SU-DHL-6 (cell line): ENCODE measurements at regions not wholly inside any gene's neighbourhood (a gene's known extent, or its start where the extent isn't known, plus 50 kb on each side); places are given as distances from the start of the nearest gene placed in this dataset.

ENCODE experiments used
- H2AFZ ChIP-seq: fragments of 200-600 bp; sonication (generic); 2 replicates; pipeline ENCODE4 v1.6.1; 2014; ENCODE audit warnings: low read depth, mild to moderate bottlenecking, moderate library complexity, mixed read lengths, antibody characterized with exemption, low read length; ENCODE audit not compliant: severe bottlenecking
- H3F3A ChIP-seq: fragments of 200-600 bp; shearing (Covaris generic); 2 replicates; pipeline ENCODE4 v1.6.0; 2016; ENCODE audit warnings: antibody characterized with exemption, mild to moderate bottlenecking; ENCODE audit not compliant: insufficient read depth
- H3K27ac ChIP-seq: fragments of 200-600 bp; sonication (generic); 2 replicates; pipeline ENCODE4 v1.5.1; 2016; ENCODE audit warnings: low read depth, mild to moderate bottlenecking, low read length, moderate library complexity, mixed read lengths
- H3K27me3 ChIP-seq: fragments of 200-600 bp; sonication (generic), shearing (Covaris generic); 2 replicates; pipeline ENCODE4 v1.6.0; 2014; ENCODE audit warnings: mild to moderate bottlenecking, low read length
- H3K36me3 ChIP-seq: fragments of 200-600 bp; sonication (generic); 2 replicates; pipeline ENCODE4 v1.6.1; 2014; ENCODE audit warnings: mild to moderate bottlenecking, low read length, mixed read lengths
- H3K4me2 ChIP-seq: fragments of 300-600, 200-600 bp; shearing (Covaris generic), sonication (generic); 2 replicates; pipeline ENCODE4 v1.6.0; 2014; ENCODE audit warnings: low read length, low read depth, mild to moderate bottlenecking; ENCODE audit not compliant: poor library complexity, severe bottlenecking
- H3K4me3 ChIP-seq: fragments of 200-600 bp; sonication (generic); 2 replicates; pipeline ENCODE4 v1.5.1; 2014; ENCODE audit warnings: antibody characterized with exemption, low read length, mild to moderate bottlenecking, mixed read lengths; ENCODE audit not compliant: insufficient read depth, poor library complexity, severe bottlenecking
- H3K79me2 ChIP-seq: fragments of 200-600 bp; sonication (generic); 2 replicates; pipeline ENCODE4 v1.6.1; 2014; ENCODE audit warnings: mild to moderate bottlenecking, low read length, moderate library complexity; ENCODE audit not compliant: insufficient read depth
- H3K9ac ChIP-seq: fragments of 200-600 bp; sonication (generic); 2 replicates; pipeline ENCODE4 v1.7.0; 2014; ENCODE audit warnings: mild to moderate bottlenecking, low read length
- H3K9me2 ChIP-seq: fragments of 200-600 bp; sonication (generic); replicated peaks from 2 replicates; pipeline ENCODE4 v1.6.1; 2014; ENCODE audit warnings: low read length; ENCODE audit not compliant: insufficient read depth
- H3K9me3 ChIP-seq: fragments of 200-600 bp; sonication (generic); 2 replicates; pipeline ENCODE4 v1.6.1; 2014; ENCODE audit warnings: low read length, mixed read lengths; ENCODE audit not compliant: insufficient read depth
- H4K20me1 ChIP-seq: fragments of 200-600 bp; sonication (generic); 2 replicates; pipeline ENCODE4 v1.6.1; 2014; ENCODE audit warnings: low read depth, mild to moderate bottlenecking, antibody characterized with exemption, low read length, moderate library complexity, mixed read lengths
- CTCF ChIP-seq: fragments of 200-600 bp; sonication (generic); IDR thresholded peaks from one replicate; pipeline ENCODE4 v1.5.1; 2017; ENCODE audit warnings: antibody characterized with exemption, mild to moderate bottlenecking, low read length, moderate library complexity; ENCODE audit not compliant: insufficient read depth, poor library complexity, severe bottlenecking
- EZH2phosphoT487 ChIP-seq: fragments of 200-600 bp; sonication (generic), shearing (Covaris generic); conservative IDR thresholded peaks from 2 replicates; pipeline ENCODE4 v1.6.1; 2018; ENCODE audit warnings: mild to moderate bottlenecking, antibody characterized with exemption, low read length, moderate library complexity, mixed read lengths

DNA sequence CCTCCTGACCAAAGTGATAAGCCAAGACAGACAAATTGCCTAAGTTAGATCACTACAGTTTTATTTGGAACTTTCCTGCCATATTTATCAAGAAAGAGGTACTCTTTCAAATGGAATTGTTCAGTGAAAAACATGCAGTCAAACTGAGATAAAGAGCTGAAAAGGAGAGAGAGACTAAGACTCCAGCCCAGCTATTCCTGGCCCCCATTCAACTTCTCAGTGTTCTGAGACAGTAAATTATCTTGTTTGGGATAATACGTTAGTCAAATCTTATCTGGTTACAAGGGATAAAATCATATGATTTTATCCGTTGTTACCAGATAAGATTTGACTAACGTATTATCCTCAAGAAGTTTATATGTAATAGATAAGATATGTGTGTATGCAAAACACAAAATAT is 67.6 kb upstream of the CMC1 start:
- no peak for TF ChIP-seq CTCF
- no peak for TF ChIP-seq EZH2phosphoT487
- H3K9me2 ChIP-seq, result no peaks in the 10 kb centered on the region
- peaks cover 3% of the 10 kb centered on the region; the same call in 1 of the 2 replicates for H3K27me3 ChIP-seq
- H3F3A ChIP-seq, result no peaks in the 10 kb centered on the region
- H3K27ac ChIP-seq, result no peak overlapping the region
- no peaks in the 10 kb centered on the region for H3K79me2 ChIP-seq
- no peaks in the 10 kb centered on the region for H3K9me3 ChIP-seq
- H2AFZ ChIP-seq, result no peak overlapping the region
- H3K9ac ChIP-seq, result no peak overlapping the region
- H3K4me2 ChIP-seq, result no peak overlapping the region
- H4K20me1 ChIP-seq, result no peaks in the 10 kb centered on the region
- no peak overlapping the region for H3K4me3 ChIP-seq
- no peaks in the 10 kb centered on the region for H3K36me3 ChIP-seq

- Histone ChIP-seq H3K9ac (no peak overlapping the region), H3K4me3 (no peak overlapping the region), H2AFZ (no peak overlapping the region), H3K27me3 (no peaks in the 10 kb centered on the region), H3K9me3 (no peaks in the 10 kb centered on the region), H3K9me2 (no peaks in the 10 kb centered on the region), H3K4me2 (no peak overlapping the region), H3K27ac (no peak overlapping the region), H3K36me3 (no peaks in the 10 kb centered on the region), H3K79me2 (no peaks in the 10 kb centered on the region), H3F3A (no peaks in the 10 kb centered on the region), H4K20me1 (no peaks in the 10 kb centered on the region)
- TF ChIP-seq EZH2phosphoT487, result no peak
Observed at GRCh38 chr3:28186748-28187147, 54.7 kb upstream of the CMC1 start.

DNA sequence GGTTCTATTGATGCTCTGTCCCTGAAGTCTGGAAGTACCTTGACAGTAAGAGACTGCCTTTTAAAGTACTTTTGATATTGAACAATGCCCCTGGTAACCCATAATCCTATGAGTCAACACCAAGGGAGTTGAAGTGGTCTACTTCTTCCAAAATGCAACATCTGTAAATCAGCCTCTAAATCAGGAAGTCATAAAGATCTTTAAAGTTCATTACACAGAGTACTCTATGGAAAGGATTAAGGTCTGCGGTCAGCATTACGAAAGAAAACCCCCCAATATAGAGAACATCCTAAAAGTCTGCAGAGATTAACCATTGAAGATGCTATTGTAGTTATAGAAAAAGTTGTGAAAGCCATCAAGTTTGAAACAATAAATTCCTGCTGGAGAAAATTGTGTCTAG is 52.7 kb upstream of the CMC1 start:
- H2AFZ ChIP-seq, result no peak overlapping the region

GRCh38 chr3:28191363-28191762 is 50.1 kb upstream of the CMC1 start:
- TF ChIP-seq EZH2phosphoT487, result no peak
- no peak for TF ChIP-seq CTCF
- Histone ChIP-seq H2AFZ (no peak overlapping the region), H3K4me2 (no peak overlapping the region), H4K20me1 (no peaks in the 10 kb centered on the region), H3K9ac (no peak overlapping the region), H3K27me3 (no peaks in the 10 kb centered on the region), H3K36me3 (no peaks in the 10 kb centered on the region), H3F3A (no peaks in the 10 kb centered on the region), H3K9me3 (no peaks in the 10 kb centered on the region), H3K27ac (no peak overlapping the region), H3K79me2 (no peaks in the 10 kb centered on the region), H3K9me2 (no peaks in the 10 kb centered on the region), H3K4me3 (no peak overlapping the region)

More for the DNA sequence above, 52.7 kb upstream of the CMC1 start:
- no peaks in the 10 kb centered on the region for H4K20me1 ChIP-seq
- H3K9me3 ChIP-seq, result no peaks in the 10 kb centered on the region
- H3K27me3 ChIP-seq, result no peaks in the 10 kb centered on the region
- no peaks in the 10 kb centered on the region for H3K36me3 ChIP-seq
- H3K4me2 ChIP-seq, result no peak overlapping the region
- H3K4me3 ChIP-seq, result no peak overlapping the region
- H3K9ac ChIP-seq, result no peak overlapping the region
- H3K79me2 ChIP-seq, result no peaks in the 10 kb centered on the region
- TF ChIP-seq CTCF, result no peak
- TF ChIP-seq EZH2phosphoT487, result no peak
- no peak overlapping the region for H3K27ac ChIP-seq
- no peaks in the 10 kb centered on the region for H3K9me2 ChIP-seq
- H3F3A ChIP-seq, result no peaks in the 10 kb centered on the region
